ENCODE measurements at regions not wholly inside any gene's neighbourhood (a gene's known extent, or its start where the extent isn't known, plus 50 kb on each side); places are given as distances from the start of the nearest gene placed in this dataset.

GRCh38 chr20:9942736-9943135, 92.1 kb upstream of the ANKEF1 start:
- no peak for TF ChIP-seq CTCF (IDR thresholded peaks at IDR 0.05; ENCODE audit: borderline replicate concordance, extremely low read depth, low read length, poor library complexity, severe bottlenecking)
- no peak for TF ChIP-seq EZH2 (IDR thresholded peaks at IDR 0.05; ENCODE audit: borderline replicate concordance, low read depth, low read length, severe bottlenecking)

Data from DND-41 (cell line).